22Rv1 (cell line): ENCODE measurements at regions not wholly inside any gene's neighbourhood (a gene's known extent, or its start where the extent isn't known, plus 50 kb on each side); places are given as distances from the start of the nearest gene placed in this dataset.

Experiments
- CTCF ChIP-seq: fragments of 450-650 bp; IDR thresholded peaks from 2 replicates; pipeline ENCODE4 v1.5.1; 2017; ENCODE audit warnings: mild to moderate bottlenecking
- ZFX ChIP-seq: fragments of 450-650 bp; IDR thresholded peaks from 2 replicates; pipeline ENCODE4 v1.6.1; 2017; ENCODE audit warnings: antibody characterized with exemption, borderline replicate concordance

- no peak for TF ChIP-seq CTCF
- TF ChIP-seq ZFX, result no peak
Measured at GRCh38 chr5:125750147-125750860, 672.9 kb upstream of the GRAMD2B start.
